ENCODE measurements at regions not wholly inside any gene's neighbourhood (a gene's known extent, or its start where the extent isn't known, plus 50 kb on each side); places are given as distances from the start of the nearest gene placed in this dataset.

- TF ChIP-seq POLR2A (IDR thresholded peaks at IDR 0.05) (no peak), CTCF (IDR thresholded peaks at IDR 0.05) (no peak), POLR2AphosphoS5 (IDR thresholded peaks at IDR 0.05) (no peak)
These were observed 575.4 kb upstream of the CADM1 start for GRCh38 chr11:116079580-116079979.

Measured in prostate gland (tissue), 2 donors.